H9 (cell line): ENCODE measurements at regions not wholly inside any gene's neighbourhood (a gene's known extent, or its start where the extent isn't known, plus 50 kb on each side); places are given as distances from the start of the nearest gene placed in this dataset.

ENCODE experiments used
- DNase-seq: peaks from one replicate; pipeline ENCODE4 v3.0.0-alpha.2; 2017
- H2AFZ ChIP-seq: one replicate; pipeline ENCODE4 v1.6.1; 2013; ENCODE audit warnings: mild to moderate bottlenecking, low read length, control low read depth, moderate library complexity
- H2AK5ac ChIP-seq: 2 replicates; pipeline ENCODE4 v1.6.1; 2013; ENCODE audit warnings: low read length, control low read depth, mixed read lengths; ENCODE audit not compliant: insufficient read length
- H2BK120ac ChIP-seq: one replicate; pipeline ENCODE4 v1.6.1; 2013; ENCODE audit warnings: low read depth, mild to moderate bottlenecking, low read length, control low read depth, inconsistent platforms; ENCODE audit not compliant: poor library complexity, severe bottlenecking
- H2BK12ac ChIP-seq: 2 replicates; pipeline ENCODE4 v1.6.1; 2013; ENCODE audit warnings: low read length, control low read depth, mixed read lengths, low read depth; ENCODE audit not compliant: insufficient read length
- H2BK15ac ChIP-seq: 2 replicates; pipeline ENCODE4 v1.6.1; 2013; ENCODE audit warnings: low read depth, low read length, control low read depth
- H2BK20ac ChIP-seq: one replicate; pipeline ENCODE4 v1.6.1; 2013; ENCODE audit warnings: low read depth, mild to moderate bottlenecking, low read length, control low read depth, inconsistent platforms; ENCODE audit not compliant: poor library complexity, severe bottlenecking
- H2BK5ac ChIP-seq: 2 replicates; pipeline ENCODE4 v1.6.1; 2013; ENCODE audit warnings: low read length, control low read depth, mixed read lengths; ENCODE audit not compliant: insufficient read length
- H3K14ac ChIP-seq: 2 replicates; pipeline ENCODE4 v1.6.1; 2013; ENCODE audit warnings: low read length, control low read depth; ENCODE audit not compliant: insufficient read depth
- H3K18ac ChIP-seq: 2 replicates; pipeline ENCODE4 v1.6.1; 2013; ENCODE audit warnings: low read depth, mild to moderate bottlenecking, mixed read lengths, low read length, control low read depth; ENCODE audit not compliant: insufficient read length
- H3K23ac ChIP-seq: 2 replicates; pipeline ENCODE4 v1.6.1; 2013; ENCODE audit warnings: low read length, control low read depth, mixed read lengths, low read depth; ENCODE audit not compliant: insufficient read length
- H3K23me2 ChIP-seq: 2 replicates; pipeline ENCODE4 v1.6.1; 2013; ENCODE audit warnings: low read depth, mild to moderate bottlenecking, mixed read lengths, low read length, control low read depth; ENCODE audit not compliant: insufficient read length, poor library complexity, severe bottlenecking
- H3K27ac ChIP-seq: 2 replicates; pipeline ENCODE4 v1.5.1; 2013; ENCODE audit warnings: low read length, control low read depth, mixed read lengths, low read depth; ENCODE audit not compliant: insufficient read length
- H3K27me3 ChIP-seq: 2 replicates; pipeline ENCODE4 v1.6.1; 2013; ENCODE audit warnings: low read length, control low read depth, inconsistent platforms; ENCODE audit not compliant: insufficient read depth
- H3K4ac ChIP-seq: 2 replicates; pipeline ENCODE4 v1.6.1; 2013; ENCODE audit warnings: low read depth, mild to moderate bottlenecking, control low read depth, inconsistent platforms, low read length, moderate library complexity
- H3K4me1 ChIP-seq: 2 replicates; pipeline ENCODE4 v1.6.1; 2013; ENCODE audit warnings: low read length, control low read depth, inconsistent platforms; ENCODE audit not compliant: insufficient read depth
- H3K4me2 ChIP-seq: 2 replicates; pipeline ENCODE4 v1.6.1; 2013; ENCODE audit warnings: low read length, control low read depth, mixed read lengths; ENCODE audit not compliant: insufficient read length, insufficient read depth
- H3K56ac ChIP-seq: 2 replicates; pipeline ENCODE4 v1.6.1; 2013; ENCODE audit warnings: low read depth, mild to moderate bottlenecking, mixed read lengths, low read length, control low read depth; ENCODE audit not compliant: insufficient read length
- H3K79me1 ChIP-seq: 2 replicates; pipeline ENCODE4 v1.6.1; 2013; ENCODE audit warnings: low read depth, mild to moderate bottlenecking, moderate library complexity, low read length, control low read depth, inconsistent platforms; ENCODE audit not compliant: insufficient read depth, poor library complexity, severe bottlenecking
- H3K79me2 ChIP-seq: 2 replicates; pipeline ENCODE4 v1.6.1; 2013; ENCODE audit warnings: low read length, control low read depth, inconsistent platforms; ENCODE audit not compliant: insufficient read depth
- H3K9ac ChIP-seq: 2 replicates; pipeline ENCODE4 v1.6.1; 2013; ENCODE audit warnings: low read length, control low read depth, mixed read lengths; ENCODE audit not compliant: insufficient read length; ENCODE audit errors: extremely low read depth
- H3K9me3 ChIP-seq: one replicate; pipeline ENCODE4 v1.6.1; 2013; ENCODE audit warnings: low read depth, low read length, inconsistent platforms; ENCODE audit not compliant: control insufficient read depth
- H3T11ph ChIP-seq: one replicate; pipeline ENCODE4 v1.6.1; 2013; ENCODE audit warnings: mild to moderate bottlenecking, low read length, control low read depth, inconsistent platforms
- H4K20me1 ChIP-seq: one replicate; pipeline ENCODE4 v1.6.1; 2013; ENCODE audit not compliant: control insufficient read depth, insufficient read length, insufficient read depth
- H4K5ac ChIP-seq: 2 replicates; pipeline ENCODE4 v1.6.1; 2013; ENCODE audit warnings: low read depth, mild to moderate bottlenecking, mixed read lengths, low read length, control low read depth; ENCODE audit not compliant: insufficient read length
- H4K8ac ChIP-seq: replicated peaks from 2 replicates; pipeline ENCODE4 v1.6.1; 2013; ENCODE audit warnings: low read length, control low read depth, mixed read lengths, low read depth; ENCODE audit not compliant: insufficient read length
- H4K91ac ChIP-seq: 2 replicates; pipeline ENCODE4 v1.6.1; 2013; ENCODE audit warnings: low read depth, mild to moderate bottlenecking, moderate library complexity, mixed read lengths, low read length, control low read depth; ENCODE audit not compliant: insufficient read length
- H3K27ac Mint-ChIP-seq, 3 experiments: 2 replicates in 2 of 3; 3 replicates in 1 of 3; pipeline ENCODE4 v1.8.0; 2020 to 2021; ENCODE audit warnings: mixed read lengths in 3 of 3, mild to moderate bottlenecking in 1 of 3, moderate library complexity in 1 of 3
- H3K27me3 Mint-ChIP-seq: 2 replicates; pipeline ENCODE4 v1.8.0; 2021; ENCODE audit warnings: low read depth, mild to moderate bottlenecking, moderate library complexity, mixed read lengths
- H3K36me3 Mint-ChIP-seq, 3 experiments: 2 replicates in 2 of 3; 3 replicates in 1 of 3; pipeline ENCODE4 v1.8.0; 2020 to 2021; ENCODE audit warnings: low read depth in 3 of 3, mixed read lengths in 3 of 3; ENCODE audit not compliant: insufficient read depth in 1 of 3
- H3K4me1 Mint-ChIP-seq, 2 experiments: 2 replicates each; pipeline ENCODE4 v1.8.0; 2020; ENCODE audit warnings: mixed read lengths in 2 of 2
- H3K4me3 Mint-ChIP-seq, 2 experiments: 2 replicates in 1 of 2; 3 replicates in 1 of 2; pipeline ENCODE4 v1.8.0; 2020 to 2021; ENCODE audit warnings: mild to moderate bottlenecking in 2 of 2, mixed read lengths in 2 of 2, moderate library complexity in 1 of 2
- H3K9me3 Mint-ChIP-seq, 2 experiments: 2 replicates in 1 of 2; 3 replicates in 1 of 2; pipeline ENCODE4 v1.8.0; 2020; ENCODE audit warnings: mild to moderate bottlenecking in 2 of 2, mixed read lengths in 2 of 2, moderate library complexity in 1 of 2
- CTCF ChIP-seq: fragments of 200-600 bp; sonication (generic); conservative IDR thresholded peaks from 3 replicates; pipeline ENCODE4 v1.8.0; 2021; ENCODE audit warnings: antibody characterized with exemption, mild to moderate bottlenecking
- WGBS: extraction: QIAGEN DNeasy Blood & Tissue Kit; methylation state at CpG from one replicate; pipeline ENCODE4 v1.1.7; 2013; ENCODE audit warnings: missing lambda C conversion rate, low lambda C conversion rate, mixed read lengths; ENCODE audit not compliant: insufficient read length; ENCODE audit errors: extremely low coverage; 5-methylcytosine and 5-hydroxymethylcytosine counted together

DNA sequence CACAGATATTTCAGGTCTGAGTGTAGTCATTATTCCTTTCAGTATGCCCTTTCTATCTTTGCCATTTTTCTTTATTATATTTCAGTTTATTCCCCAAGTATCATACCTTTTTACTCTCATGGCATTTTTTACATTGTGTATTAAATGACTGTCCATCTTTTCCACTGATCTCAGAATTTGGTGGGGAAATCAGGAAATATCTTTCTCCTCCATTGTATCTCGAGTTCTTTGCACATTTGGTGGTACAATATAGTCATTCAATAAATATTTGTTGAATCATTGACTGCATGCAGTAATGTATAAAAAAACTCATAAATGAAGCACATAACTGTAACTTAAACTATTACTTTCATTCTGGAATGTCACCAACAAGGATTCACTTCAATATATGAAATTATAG lies 354.7 kb downstream of the HGF start:
- no peaks in the 10 kb centered on the region for H3K4me1 ChIP-seq
- TF ChIP-seq CTCF: no peak
- no peaks in the 10 kb centered on the region for H4K20me1 ChIP-seq
- H4K5ac ChIP-seq: no peak overlapping the region
- no peaks in the 10 kb centered on the region for H3K27me3 ChIP-seq
- H3K23ac ChIP-seq: no peak overlapping the region
- H3K27ac ChIP-seq: no peak overlapping the region
- DNase-seq: no peak
- no peak overlapping the region for H3K18ac ChIP-seq
- no peaks in the 10 kb centered on the region for H3K79me2 ChIP-seq
- no peak overlapping the region for H3K14ac ChIP-seq
- H3K9me3 ChIP-seq: no peaks in the 10 kb centered on the region
- H4K91ac ChIP-seq: no peak overlapping the region
- H3K9me3 Mint-ChIP-seq: no peaks in the 10 kb centered on the region
- H3K23me2 ChIP-seq: no peaks in the 10 kb centered on the region
- WGBS: no CpG with 5 or more reads among the region's 1 CpG
- no peak overlapping the region for H3K9ac ChIP-seq
- H2AFZ ChIP-seq: no peak overlapping the region
- no peak overlapping the region for H2BK120ac ChIP-seq
- no peak overlapping the region for H3K4me2 ChIP-seq
- H3K27me3 Mint-ChIP-seq: no peaks in the 10 kb centered on the region
- no peak overlapping the region for H4K8ac ChIP-seq
- no peak overlapping the region for H2BK5ac ChIP-seq
- no peak overlapping the region for H2AK5ac ChIP-seq
- no peaks in the 10 kb centered on the region for H3K79me1 ChIP-seq
- no peak overlapping the region for H3T11ph ChIP-seq
- no peak overlapping the region for H3K4ac ChIP-seq
- no peak overlapping the region for H3K56ac ChIP-seq
- peaks cover 0 to 4% (median 0%) of the 10 kb centered on the region in 3 experiments; a peak in 1 of 7 replicates for H3K36me3 Mint-ChIP-seq
- H3K4me1 Mint-ChIP-seq: peaks cover 5 to 13% of the 10 kb centered on the region in 2 experiments
- H2BK15ac ChIP-seq: no peak overlapping the region
- no peak overlapping the region for H2BK20ac ChIP-seq
- no peak overlapping the region for H2BK12ac ChIP-seq
- no peak overlapping the region for H3K4me3 Mint-ChIP-seq
- no peak overlapping the region for H3K27ac Mint-ChIP-seq
